ENCODE measurements at regions not wholly inside any gene's neighbourhood (a gene's known extent, or its start where the extent isn't known, plus 50 kb on each side); places are given as distances from the start of the nearest gene placed in this dataset.
"Not testable (repeated sequence)": the region's sequence is repeated elsewhere in the genome, so short reads cannot be mapped to it uniquely, and the experiment has no call there.

DNA sequence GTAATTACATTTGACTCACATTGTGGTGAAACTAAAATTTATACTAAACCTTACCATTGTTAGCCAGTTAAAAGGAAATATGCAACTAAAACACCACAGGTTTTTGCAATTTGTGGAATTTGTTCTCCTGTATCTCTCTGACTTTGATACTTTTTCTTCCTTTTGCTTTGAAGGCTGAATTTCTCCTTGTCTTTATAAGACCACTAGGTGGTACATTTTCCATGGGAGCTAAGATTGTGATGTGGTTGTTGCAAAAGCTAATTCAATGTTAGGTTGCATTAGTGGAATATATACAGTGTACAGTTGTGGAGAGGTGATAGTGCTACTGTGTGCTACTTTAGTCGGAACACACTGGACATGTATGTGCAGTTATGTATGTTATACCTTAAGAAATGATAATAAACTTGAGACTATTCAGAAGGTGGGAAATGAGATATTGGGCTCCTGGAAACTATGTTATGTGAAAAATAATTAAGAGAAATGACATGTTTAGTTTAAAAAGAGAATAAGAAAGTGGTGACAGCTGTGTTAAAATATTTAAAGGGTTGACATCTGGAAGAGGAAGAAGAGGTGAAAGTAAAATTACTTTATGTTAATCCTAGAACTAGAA is 70.3 kb downstream of the ARL9 start:
- Histone ChIP-seq H3K9me3 (ENCODE audit: low read length) (no peaks in the 10 kb centered on the region), H3K4me1 (ENCODE audit: insufficient read depth, low read length) (no peaks in the 10 kb centered on the region), H3K4me3 (ENCODE audit: low read length) (no peak overlapping the region), H3K9ac (ENCODE audit: low read length) (no peak overlapping the region), H2AFZ (ENCODE audit: low read length) (peak overlapping the region; percentile 27; the same call in 1 of the 2 replicates), H3K4me2 (ENCODE audit: low read length) (no peak overlapping the region), H3K27ac (ENCODE audit: low read length) (no peak overlapping the region), H4K20me1 (ENCODE audit: low read length) (no peaks in the 10 kb centered on the region), H3K27me3 (ENCODE audit: low read length) (no peaks in the 10 kb centered on the region), H3K36me3 (ENCODE audit: low read depth, low read length) (no peaks in the 10 kb centered on the region), H3K79me2 (ENCODE audit: low read length) (no peaks in the 10 kb centered on the region), H3K9me2 (replicated peaks; ENCODE audit: low read length) (no peaks in the 10 kb centered on the region), H3F3A (ENCODE audit: low read length, unreplicated experiment) (no peaks in the 10 kb centered on the region)
- intact Hi-C loops (cut with micrococcal nuclease) = loop anchor here (1.0 to 5.0 kb wide), 4 partner anchors 47 to 224 kb away; no protein-coding TSS in a partner anchor
- TF ChIP-seq, protein P1, sequence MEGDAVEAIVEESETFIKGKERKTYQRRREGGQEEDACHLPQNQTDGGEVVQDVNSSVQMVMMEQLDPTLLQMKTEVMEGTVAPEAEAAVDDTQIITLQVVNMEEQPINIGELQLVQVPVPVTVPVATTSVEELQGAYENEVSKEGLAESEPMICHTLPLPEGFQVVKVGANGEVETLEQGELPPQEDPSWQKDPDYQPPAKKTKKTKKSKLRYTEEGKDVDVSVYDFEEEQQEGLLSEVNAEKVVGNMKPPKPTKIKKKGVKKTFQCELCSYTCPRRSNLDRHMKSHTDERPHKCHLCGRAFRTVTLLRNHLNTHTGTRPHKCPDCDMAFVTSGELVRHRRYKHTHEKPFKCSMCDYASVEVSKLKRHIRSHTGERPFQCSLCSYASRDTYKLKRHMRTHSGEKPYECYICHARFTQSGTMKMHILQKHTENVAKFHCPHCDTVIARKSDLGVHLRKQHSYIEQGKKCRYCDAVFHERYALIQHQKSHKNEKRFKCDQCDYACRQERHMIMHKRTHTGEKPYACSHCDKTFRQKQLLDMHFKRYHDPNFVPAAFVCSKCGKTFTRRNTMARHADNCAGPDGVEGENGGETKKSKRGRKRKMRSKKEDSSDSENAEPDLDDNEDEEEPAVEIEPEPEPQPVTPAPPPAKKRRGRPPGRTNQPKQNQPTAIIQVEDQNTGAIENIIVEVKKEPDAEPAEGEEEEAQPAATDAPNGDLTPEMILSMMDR (conservative IDR thresholded peaks at IDR 0.05; ENCODE audit: low read depth, low read length) = peak; percentile 84
- TF ChIP-seq EZH2phosphoT487 (IDR thresholded peaks at IDR 0.05; ENCODE audit: borderline replicate concordance, low read length) = no peak
- CTCF ChIA-PET = interaction anchor here (0.5 to 1.5 kb wide), 5 partner anchors 43 to 261 kb away, joined by 3 to 11 read pairs (median 6); no protein-coding TSS in a partner anchor
- peak; percentile 67 for DNase-seq
- ATAC-seq = peak; percentile 83
- no TSS peak for BruUV-seq (replicated peaks)
- POLR2A ChIA-PET (ENCODE audit: unreplicated experiment) = interaction anchor here (0.6 kb wide), 2 partner anchors 144 to 522 kb away, joined by 5 read pairs; no protein-coding TSS in a partner anchor

DNA sequence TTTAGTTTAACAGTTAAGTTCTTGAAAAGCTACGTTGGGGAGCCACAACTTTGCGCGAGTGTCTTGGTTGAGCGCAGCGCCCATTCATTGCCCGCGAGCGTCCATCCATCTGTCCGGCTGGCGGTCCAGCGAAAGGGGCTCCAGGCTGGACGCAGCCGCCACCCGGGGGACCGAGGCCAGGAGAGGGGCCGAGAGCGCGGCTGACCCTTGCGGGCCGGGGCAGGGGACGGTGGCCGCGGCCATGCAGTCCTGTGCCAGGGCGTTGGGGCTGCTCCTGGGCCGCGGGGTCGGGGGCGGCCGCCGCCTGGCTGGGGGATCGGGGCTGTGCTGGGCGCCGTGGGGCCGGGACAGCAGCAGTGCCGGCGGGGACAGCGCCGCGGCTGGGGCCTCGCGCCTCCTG is 86.8 kb downstream of the ARL9 start:
- BruUV-seq (replicated peaks); H3K27ac ChIP-seq (ENCODE audit: low read length); DNase-seq; H2AFZ ChIP-seq (ENCODE audit: low read length); H3K27me3 ChIP-seq (ENCODE audit: low read length); H3K4me3 ChIP-seq (ENCODE audit: low read length); H3K36me3 ChIP-seq (ENCODE audit: low read depth, low read length); H3F3A ChIP-seq (ENCODE audit: low read length, unreplicated experiment); CTCF ChIA-PET; intact Hi-C loops (cut with micrococcal nuclease); ATAC-seq; H3K4me1 ChIP-seq (ENCODE audit: insufficient read depth, low read length); H4K20me1 ChIP-seq (ENCODE audit: low read length); H3K9ac ChIP-seq (ENCODE audit: low read length); H3K9me2 ChIP-seq (replicated peaks; ENCODE audit: low read length); H3K79me2 ChIP-seq (ENCODE audit: low read length); H3K9me3 ChIP-seq (ENCODE audit: low read length); POLR2A ChIA-PET (ENCODE audit: unreplicated experiment); H3K4me2 ChIP-seq (ENCODE audit: low read length): not testable (repeated sequence)

All from PC-3 (cell line).